ENCODE measurements at regions not wholly inside any gene's neighbourhood (a gene's known extent, or its start where the extent isn't known, plus 50 kb on each side); places are given as distances from the start of the nearest gene placed in this dataset.

GRCh38 chr20:11794525-11794924 lies 123.2 kb upstream of the BTBD3 start:
- Histone ChIP-seq H3K4ac (ENCODE audit: low read depth, low read length) (no peak overlapping the region), H2AK9ac (replicated peaks; ENCODE audit: low read depth, low read length, poor library complexity) (no peak overlapping the region), H3K9me3 (ENCODE audit: control insufficient read depth, insufficient read depth, low read length) (no peaks in the 10 kb centered on the region), H3K9ac (ENCODE audit: low read depth, low read length) (no peak overlapping the region), H3K4me1 (ENCODE audit: control insufficient read depth, insufficient read depth, low read length) (peaks cover 2% of the 10 kb centered on the region; the same call in 1 of the 2 replicates), H3K27ac (ENCODE audit: insufficient read depth, low read length) (no peak overlapping the region), H4K5ac (ENCODE audit: low read depth, low read length) (no peak overlapping the region), H3K14ac (replicated peaks; ENCODE audit: low read depth, low read length) (no peak overlapping the region), H2BK120ac (ENCODE audit: low read depth, low read length) (no peak overlapping the region), H3K4me2 (ENCODE audit: low read depth, low read length) (no peak overlapping the region), H2BK5ac (ENCODE audit: low read depth, low read length, poor library complexity, severe bottlenecking) (no peak overlapping the region), H3K56ac (ENCODE audit: extremely low read depth, insufficient read depth, low read length) (no peak overlapping the region), H3K27me3 (ENCODE audit: control insufficient read depth, insufficient read depth, low read length) (no peaks in the 10 kb centered on the region), H3K36me3 (ENCODE audit: control insufficient read depth, insufficient read depth, low read length) (no peaks in the 10 kb centered on the region), H3K9me1 (ENCODE audit: insufficient read depth, low read length) (no peaks in the 10 kb centered on the region), H4K20me1 (ENCODE audit: insufficient read depth, low read length) (no peaks in the 10 kb centered on the region), H2BK15ac (ENCODE audit: low read depth, low read length) (no peak overlapping the region), H3K79me1 (ENCODE audit: low read depth in 1 of 2, low read length in 2 of 2) (no peaks in the 10 kb centered on the region), H2BK20ac (ENCODE audit: low read depth, low read length) (no peak overlapping the region), H3K23ac (ENCODE audit: low read depth, low read length) (no peak overlapping the region), H3K18ac (ENCODE audit: low read depth, low read length) (no peak overlapping the region), H4K91ac (ENCODE audit: insufficient read depth, low read depth, low read length) (no peak overlapping the region), H3K4me3 (ENCODE audit: insufficient read depth, low read depth, low read length) (no peak overlapping the region), H2AK5ac (ENCODE audit: low read depth, low read length) (no peak overlapping the region), H2AFZ (replicated peaks; ENCODE audit: low read length, poor library complexity) (no peak overlapping the region), H4K8ac (ENCODE audit: low read depth in 2 of 2, low read length in 2 of 2) (no peak overlapping the region)
- no TSS peak for BruUV-seq (replicated peaks)
- WGBS, 2 experiments (ENCODE audit: extremely low coverage in 2 of 2, insufficient read length in 1 of 2): 92% methylated on average over 2 of the region's 3 CpGs; no CpG with 5 or more reads in 1 of the 2 experiments
- POLR2A ChIA-PET (ENCODE audit: unreplicated experiment): interaction anchor here (0.7 kb wide), 2 partner anchors 12 to 1155 kb away, joined by 3 read pairs; no protein-coding TSS in a partner anchor
- ATAC-seq (ENCODE audit: low read depth) (no peak), DNase-seq (no peak)
- CTCF ChIA-PET: no interaction called here
- in situ Hi-C loops (cut with MboI; ENCODE audit: low sequenced_read_pairs): no loop called here
- dilution Hi-C loops (cut with HindIII; ENCODE audit: low sequenced_read_pairs, unreplicated experiment): no loop called here
- intact Hi-C loops (cut with micrococcal nuclease): no loop called here
- TF ChIP-seq RAD21 (IDR thresholded peaks at IDR 0.05; ENCODE audit: low read length) (no peak), CEBPB (IDR thresholded peaks at IDR 0.05; ENCODE audit: low read depth, low read length) (peak; percentile 75), SMC3 (IDR thresholded peaks at IDR 0.05; ENCODE audit: low read depth, low read length) (no peak)
